Peyer's patch (tissue), 4 donors: ENCODE measurements at regions not wholly inside any gene's neighbourhood (a gene's known extent, or its start where the extent isn't known, plus 50 kb on each side); places are given as distances from the start of the nearest gene placed in this dataset.

Experiments
- DNase-seq, 3 donors: peaks; one replicate each; pipeline ENCODE4 v3.0.0-alpha.2; 2017 to 2019
- H3K27ac ChIP-seq, 4 donors: fragments of 200-600 bp; sonication (generic); one replicate each; pipeline ENCODE4 v1.5.1; 2016 to 2019
- H3K27me3 ChIP-seq, 2 donors: fragments of 200-600 bp; sonication (generic); one replicate each; pipeline ENCODE4 v1.5.1; 2019
- H3K36me3 ChIP-seq, 3 donors: fragments of 200-600 bp; sonication (generic); one replicate each; pipeline ENCODE4 v1.5.1; 2016 to 2019
- H3K4me1 ChIP-seq, 4 donors: fragments of 200-600 bp; sonication (generic); one replicate each; pipeline ENCODE4 v1.5.1; 2016 to 2019
- H3K4me3 ChIP-seq, 4 donors: fragments of 200-600 bp; sonication (generic); 1 replicate in 3 of 4; 2 replicates in 1 of 4; pipeline ENCODE4 v1.5.1; 2016 to 2019; ENCODE audit warnings: mild to moderate bottlenecking in 1 of 4
- H3K9me3 ChIP-seq, 4 donors: fragments of 200-600 bp; sonication (generic); one replicate each; pipeline ENCODE4 v1.5.1; 2016 to 2019; ENCODE audit warnings: mild to moderate bottlenecking in 1 of 4
- POLR2A ChIP-seq, 2 donors: fragments of 450-650 bp; IDR thresholded peaks; one replicate each; pipeline ENCODE4 v1.5.1; 2017; ENCODE audit warnings: antibody characterized with exemption in 2 of 2, mild to moderate bottlenecking in 2 of 2, moderate library complexity in 2 of 2
- TF ChIP-seq, protein P1 (sequence below), 6 experiments: fragments of 450-650 bp in 4 of 6; fragments of 200-600 bp in 2 of 6; sonication (generic) in 1 of 6; IDR thresholded peaks; one replicate each; pipeline ENCODE4 v1.5.1; 2017 to 2019; ENCODE audit warnings: antibody characterized with exemption in 6 of 6, mild to moderate bottlenecking in 3 of 6, moderate library complexity in 1 of 6

GRCh38 chr9:117521293-117521692 lies 106.4 kb upstream of the ASTN2 start:
- H3K4me3 ChIP-seq = no peak overlapping the region
- no peaks in the 10 kb centered on the region for H3K27me3 ChIP-seq
- H3K27ac ChIP-seq = no peak overlapping the region
- no peaks in the 10 kb centered on the region for H3K9me3 ChIP-seq
- TF ChIP-seq POLR2A (IDR thresholded peaks at IDR 0.05) = no peak
- TF ChIP-seq, protein P1, sequence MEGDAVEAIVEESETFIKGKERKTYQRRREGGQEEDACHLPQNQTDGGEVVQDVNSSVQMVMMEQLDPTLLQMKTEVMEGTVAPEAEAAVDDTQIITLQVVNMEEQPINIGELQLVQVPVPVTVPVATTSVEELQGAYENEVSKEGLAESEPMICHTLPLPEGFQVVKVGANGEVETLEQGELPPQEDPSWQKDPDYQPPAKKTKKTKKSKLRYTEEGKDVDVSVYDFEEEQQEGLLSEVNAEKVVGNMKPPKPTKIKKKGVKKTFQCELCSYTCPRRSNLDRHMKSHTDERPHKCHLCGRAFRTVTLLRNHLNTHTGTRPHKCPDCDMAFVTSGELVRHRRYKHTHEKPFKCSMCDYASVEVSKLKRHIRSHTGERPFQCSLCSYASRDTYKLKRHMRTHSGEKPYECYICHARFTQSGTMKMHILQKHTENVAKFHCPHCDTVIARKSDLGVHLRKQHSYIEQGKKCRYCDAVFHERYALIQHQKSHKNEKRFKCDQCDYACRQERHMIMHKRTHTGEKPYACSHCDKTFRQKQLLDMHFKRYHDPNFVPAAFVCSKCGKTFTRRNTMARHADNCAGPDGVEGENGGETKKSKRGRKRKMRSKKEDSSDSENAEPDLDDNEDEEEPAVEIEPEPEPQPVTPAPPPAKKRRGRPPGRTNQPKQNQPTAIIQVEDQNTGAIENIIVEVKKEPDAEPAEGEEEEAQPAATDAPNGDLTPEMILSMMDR (IDR thresholded peaks at IDR 0.05) = no peak
- H3K36me3 ChIP-seq = no peaks in the 10 kb centered on the region
- no peaks in the 10 kb centered on the region for H3K4me1 ChIP-seq
- no peak for DNase-seq

GRCh38 chr9:117516676-117517632 lies 102.1 kb upstream of the ASTN2 start:
- no peaks in the 10 kb centered on the region for H3K9me3 ChIP-seq
- no peaks in the 10 kb centered on the region for H3K27me3 ChIP-seq

GRCh38 chr9:117511852-117512481 lies 97.1 kb upstream of the ASTN2 start:
- no peak for DNase-seq
- Histone ChIP-seq H3K36me3 (no peaks in the 10 kb centered on the region), H3K27me3 (no peaks in the 10 kb centered on the region), H3K9me3 (no peaks in the 10 kb centered on the region), H3K27ac (no peak overlapping the region), H3K4me1 (no peaks in the 10 kb centered on the region), H3K4me3 (no peak overlapping the region)
- TF ChIP-seq POLR2A (IDR thresholded peaks at IDR 0.05) = no peak
- TF ChIP-seq, protein P1 (IDR thresholded peaks at IDR 0.05) = no peak

More at GRCh38 chr9:117516676-117517632, 102.1 kb upstream of the ASTN2 start:
- no peak overlapping the region for H3K27ac ChIP-seq
- no peaks in the 10 kb centered on the region for H3K36me3 ChIP-seq
- TF ChIP-seq, protein P1 (IDR thresholded peaks at IDR 0.05) = no peak
- no peak for TF ChIP-seq POLR2A (IDR thresholded peaks at IDR 0.05)
- no peaks in the 10 kb centered on the region for H3K4me1 ChIP-seq
- no peak overlapping the region for H3K4me3 ChIP-seq
- no peak for DNase-seq

GRCh38 chr9:117496307-117496706 lies 81.5 kb upstream of the ASTN2 start:
- Histone ChIP-seq H3K4me3 (no peak overlapping the region), H3K9me3 (no peaks in the 10 kb centered on the region), H3K36me3 (no peaks in the 10 kb centered on the region), H3K27me3 (no peaks in the 10 kb centered on the region), H3K4me1 (peaks cover 0 to 6% (median 0%) of the 10 kb centered on the region in 4 donors), H3K27ac (no peak overlapping the region)
- TF ChIP-seq, protein P1 (IDR thresholded peaks at IDR 0.05) = no peak
- no peak for TF ChIP-seq POLR2A (IDR thresholded peaks at IDR 0.05)
- no peak for DNase-seq

GRCh38 chr9:117494401-117495090 lies 79.7 kb upstream of the ASTN2 start:
- no peak for TF ChIP-seq POLR2A (IDR thresholded peaks at IDR 0.05)
- TF ChIP-seq, protein P1 (IDR thresholded peaks at IDR 0.05) = no peak
- Histone ChIP-seq H3K9me3 (no peaks in the 10 kb centered on the region), H3K4me1 (peaks cover 0 to 6% (median 0%) of the 10 kb centered on the region in 4 donors), H3K4me3 (no peak overlapping the region), H3K27me3 (no peaks in the 10 kb centered on the region), H3K36me3 (no peaks in the 10 kb centered on the region), H3K27ac (no peak overlapping the region)
- no peak for DNase-seq
